GM21576 (cell line): ENCODE measurements at regions not wholly inside any gene's neighbourhood (a gene's known extent, or its start where the extent isn't known, plus 50 kb on each side); places are given as distances from the start of the nearest gene placed in this dataset.
A peak's percentile ranks its signal among the peaks of the same experiment; 100 is the strongest.

Source experiments
- ATAC-seq: cut with Tn5 transposase; IDR thresholded peaks from one replicate; pipeline ENCODE4 v1.9.1; 2021; ENCODE audit warnings: mild to moderate bottlenecking, moderate library complexity; ENCODE audit not compliant: unreplicated experiment

DNA sequence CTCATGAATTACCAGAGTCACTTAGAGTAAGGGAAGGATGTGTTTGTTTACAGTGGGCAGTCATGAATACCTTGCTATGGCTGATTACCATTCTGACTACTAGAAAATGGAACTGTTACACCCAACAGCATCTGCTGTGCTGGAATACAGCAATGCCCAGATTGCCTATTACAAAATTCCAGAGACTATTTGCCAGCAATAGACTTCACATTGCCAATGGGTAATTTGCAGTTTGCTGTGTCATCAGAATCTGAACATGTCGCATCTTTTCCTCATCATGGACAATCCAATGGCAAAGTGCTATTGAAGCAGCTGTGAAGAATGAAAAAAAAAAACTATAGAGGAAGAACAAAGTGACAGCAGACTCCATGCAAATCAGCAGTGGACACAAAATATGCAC is 356.6 kb downstream of the CXXC4 start:
- no peak for ATAC-seq

DNA sequence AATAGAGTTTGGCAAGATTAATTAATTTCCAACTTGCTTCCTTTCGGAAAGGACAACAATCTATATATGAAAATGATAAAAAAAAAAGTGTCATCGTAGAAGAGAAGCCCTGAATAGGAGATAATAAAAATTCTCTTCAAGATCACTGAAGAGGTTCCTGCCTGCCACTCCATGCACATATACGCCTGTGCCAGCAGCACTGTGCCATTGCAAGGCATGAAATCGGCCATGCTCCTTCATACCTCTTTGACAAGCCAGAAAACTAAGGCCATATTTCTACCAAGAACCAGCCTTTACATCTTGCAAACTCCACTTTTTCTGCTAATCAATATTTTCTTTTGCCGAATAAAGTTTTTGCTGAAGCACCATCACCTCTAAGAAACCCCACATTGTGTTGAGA is 365.5 kb downstream of the CXXC4 start:
- ATAC-seq, result no peak

DNA sequence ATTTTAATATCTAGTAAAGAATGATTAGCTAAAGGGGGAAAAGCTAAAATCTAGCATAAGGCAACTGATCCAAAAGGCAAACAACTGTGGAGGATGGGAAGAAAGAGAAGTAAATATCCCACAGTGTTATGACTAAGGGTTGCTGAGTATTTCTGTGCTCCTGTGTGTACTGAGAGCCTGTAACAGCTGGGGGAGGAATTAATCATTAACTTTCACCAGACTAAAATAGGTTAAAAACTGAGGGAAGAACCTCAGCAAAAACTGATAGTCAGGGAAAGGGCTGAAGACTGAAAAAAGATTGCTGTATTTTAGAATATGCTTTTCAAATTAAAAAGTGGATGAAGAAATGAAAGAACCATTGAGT is 365.9 kb downstream of the CXXC4 start:
- no peak for ATAC-seq

DNA sequence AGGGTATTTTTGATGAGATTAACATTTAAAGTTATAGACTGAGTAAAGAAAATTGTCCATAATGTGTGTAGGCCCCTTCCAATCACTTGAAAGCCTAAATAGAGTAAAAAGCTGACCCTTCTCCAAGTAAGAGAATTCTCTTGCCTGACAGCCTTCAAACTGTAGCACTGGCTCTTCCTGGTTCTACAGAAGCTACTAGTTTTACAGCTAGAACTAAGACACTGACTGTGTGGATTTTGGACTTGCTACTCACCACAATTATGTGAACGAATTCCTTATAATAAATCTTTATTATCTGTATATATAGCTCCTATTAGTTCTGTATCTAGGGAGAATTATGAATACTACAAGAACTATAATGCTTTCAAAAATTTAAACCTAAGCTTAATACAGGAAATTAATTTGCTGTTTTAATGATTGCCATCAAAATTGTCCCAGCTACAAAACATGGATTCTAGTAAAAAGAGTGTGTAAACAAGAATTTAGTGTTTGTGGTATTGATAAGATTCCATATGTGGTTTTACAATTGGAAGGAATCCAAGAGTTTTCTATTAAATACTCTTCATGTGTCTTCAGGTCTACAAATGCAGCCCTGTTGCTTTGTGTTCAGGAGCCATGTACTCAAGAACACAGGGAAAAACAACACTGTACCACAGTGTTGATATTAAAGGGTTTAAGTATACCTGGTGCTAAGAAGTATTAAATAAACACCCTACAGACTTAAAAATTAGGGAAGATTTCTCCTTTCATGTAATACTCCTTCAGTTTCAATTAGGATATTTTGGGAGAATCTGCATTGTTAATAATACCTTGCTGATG is 366.5 kb downstream of the CXXC4 start:
- ATAC-seq, result no peak

DNA sequence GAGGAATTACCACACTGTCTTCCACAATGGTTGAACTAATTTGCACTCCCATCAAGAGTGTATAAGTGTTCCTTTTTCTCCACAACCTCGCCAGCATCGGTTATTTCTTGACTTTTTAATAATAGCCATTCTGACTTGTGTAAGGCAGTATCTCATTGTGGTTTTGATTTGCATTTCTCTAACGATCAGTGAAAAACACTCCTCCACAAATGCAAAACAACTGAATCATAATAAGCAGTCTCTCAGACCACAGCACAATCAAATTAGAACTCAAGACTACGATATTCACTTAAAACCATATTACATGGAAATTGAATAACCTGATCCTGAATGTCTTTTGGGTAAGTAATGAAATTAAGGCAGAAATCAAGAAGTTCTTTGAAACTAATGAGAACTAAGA is 371.7 kb downstream of the CXXC4 start:
- ATAC-seq, result no peak

DNA sequence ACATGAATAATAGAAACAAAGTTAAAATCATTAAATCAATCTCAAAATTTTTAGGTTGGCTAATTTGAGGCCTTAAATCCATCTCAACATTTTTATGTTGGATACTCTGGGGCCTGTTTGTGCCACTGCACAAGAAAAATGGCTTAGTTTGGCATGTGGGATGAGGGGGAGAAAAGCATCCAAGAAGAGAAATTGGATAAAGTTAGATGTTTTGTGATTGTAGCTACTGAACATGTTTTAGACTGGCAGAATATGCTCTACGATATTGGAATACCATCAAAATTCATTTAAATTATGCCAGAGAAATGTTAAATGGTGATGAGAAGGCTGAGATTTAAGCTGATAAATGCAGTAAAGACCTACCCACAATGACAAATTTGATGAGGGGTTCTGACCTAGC is 376.9 kb downstream of the CXXC4 start:
- ATAC-seq, result no peak

DNA sequence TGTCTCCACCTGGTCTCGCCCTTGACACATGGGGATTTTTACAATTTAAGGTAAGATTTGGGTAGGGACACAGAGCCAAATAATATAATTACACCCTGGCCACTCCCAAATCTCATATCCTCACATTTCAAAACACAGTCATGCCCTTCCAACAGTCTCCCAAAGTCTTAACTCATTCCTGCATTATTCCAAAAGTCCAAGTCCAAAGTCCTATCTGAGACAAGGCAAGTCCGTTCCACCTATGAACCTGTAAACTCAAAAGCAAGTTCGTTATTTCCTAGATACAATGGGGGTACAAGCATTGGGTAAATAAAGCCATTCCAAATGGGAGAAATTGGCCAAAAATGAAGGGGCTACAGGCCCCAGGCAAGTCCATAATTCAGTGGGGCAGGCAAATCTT is 380.8 kb downstream of the CXXC4 start:
- ATAC-seq, result no peak

DNA sequence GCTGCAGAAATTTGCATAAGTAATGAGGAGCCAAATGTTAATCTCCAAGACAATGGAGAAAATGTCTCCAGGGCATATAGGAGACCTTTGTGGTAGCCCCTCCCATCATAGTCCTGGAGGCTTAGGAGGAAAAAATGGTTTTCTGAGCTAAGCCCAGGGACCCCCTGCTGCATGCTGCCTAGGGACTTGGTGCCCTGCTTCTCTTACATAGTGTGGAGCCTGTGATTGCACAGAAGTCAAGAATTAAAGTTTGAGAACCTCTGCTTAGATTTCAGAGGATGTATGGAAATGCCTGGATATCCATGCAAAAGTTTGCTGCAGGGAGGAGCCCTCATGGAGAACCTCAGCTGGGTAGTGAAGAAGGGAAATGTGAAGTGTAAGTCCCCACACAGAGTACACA is 379.4 kb upstream of the TACR3 start:
- ATAC-seq, result no peak

DNA sequence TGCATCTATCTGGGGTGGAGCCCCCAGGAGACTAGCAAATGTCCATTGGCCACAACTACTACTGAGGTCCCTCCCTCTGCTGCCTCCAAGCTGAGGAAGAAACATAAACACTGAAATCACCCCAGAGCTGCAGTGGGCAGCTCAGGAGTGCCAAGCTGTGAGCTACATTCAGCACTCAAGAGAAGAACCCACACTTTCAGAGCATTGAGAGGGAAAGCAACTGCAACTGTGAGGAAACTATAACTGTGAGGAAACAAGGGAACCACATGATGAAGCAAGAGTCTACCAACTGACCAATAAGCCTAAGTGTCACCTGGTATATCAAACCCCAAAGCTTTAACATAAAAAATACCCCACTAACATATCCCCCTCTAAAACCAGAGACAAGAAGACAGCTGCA is 373.5 kb upstream of the TACR3 start:
- ATAC-seq, result no peak

DNA sequence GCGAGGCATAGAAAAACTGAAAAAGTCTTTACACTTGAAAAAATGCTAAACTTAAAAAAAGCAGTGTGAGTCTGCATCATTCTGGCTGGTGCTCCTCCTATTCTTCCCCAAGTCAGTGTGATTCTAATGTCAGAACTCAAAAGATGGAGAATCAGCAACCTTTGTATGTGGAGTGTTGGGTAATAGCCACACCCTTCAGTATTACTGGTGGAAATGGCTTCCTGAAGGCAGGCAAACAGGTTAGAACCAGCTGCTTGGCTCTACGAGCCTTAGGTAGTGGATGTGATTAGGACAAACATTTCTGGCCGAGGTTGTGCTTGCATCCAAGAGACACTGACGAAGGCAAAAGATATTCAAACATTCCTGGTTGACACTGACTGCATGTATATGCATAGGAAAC is 353.4 kb upstream of the TACR3 start:
- no peak for ATAC-seq

DNA sequence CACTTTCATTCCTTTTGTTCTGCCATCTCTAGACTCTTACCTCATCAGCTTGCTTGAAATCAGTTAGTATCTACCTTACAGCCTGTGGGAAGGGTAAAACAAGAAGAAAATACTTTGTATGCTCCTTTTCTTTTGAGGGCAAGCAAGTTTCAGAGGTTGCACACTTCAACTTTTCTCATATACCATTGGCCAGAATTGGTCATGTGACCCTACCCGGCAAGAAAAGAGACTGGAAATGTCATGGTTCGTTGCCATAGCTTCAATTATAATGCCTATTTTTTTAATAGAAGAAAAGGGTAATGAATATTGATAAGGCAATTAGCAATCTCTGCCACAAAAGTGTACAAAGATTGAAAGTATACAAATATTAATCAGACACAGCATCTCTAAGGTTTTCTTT is 346.7 kb upstream of the TACR3 start:
- no peak for ATAC-seq

DNA sequence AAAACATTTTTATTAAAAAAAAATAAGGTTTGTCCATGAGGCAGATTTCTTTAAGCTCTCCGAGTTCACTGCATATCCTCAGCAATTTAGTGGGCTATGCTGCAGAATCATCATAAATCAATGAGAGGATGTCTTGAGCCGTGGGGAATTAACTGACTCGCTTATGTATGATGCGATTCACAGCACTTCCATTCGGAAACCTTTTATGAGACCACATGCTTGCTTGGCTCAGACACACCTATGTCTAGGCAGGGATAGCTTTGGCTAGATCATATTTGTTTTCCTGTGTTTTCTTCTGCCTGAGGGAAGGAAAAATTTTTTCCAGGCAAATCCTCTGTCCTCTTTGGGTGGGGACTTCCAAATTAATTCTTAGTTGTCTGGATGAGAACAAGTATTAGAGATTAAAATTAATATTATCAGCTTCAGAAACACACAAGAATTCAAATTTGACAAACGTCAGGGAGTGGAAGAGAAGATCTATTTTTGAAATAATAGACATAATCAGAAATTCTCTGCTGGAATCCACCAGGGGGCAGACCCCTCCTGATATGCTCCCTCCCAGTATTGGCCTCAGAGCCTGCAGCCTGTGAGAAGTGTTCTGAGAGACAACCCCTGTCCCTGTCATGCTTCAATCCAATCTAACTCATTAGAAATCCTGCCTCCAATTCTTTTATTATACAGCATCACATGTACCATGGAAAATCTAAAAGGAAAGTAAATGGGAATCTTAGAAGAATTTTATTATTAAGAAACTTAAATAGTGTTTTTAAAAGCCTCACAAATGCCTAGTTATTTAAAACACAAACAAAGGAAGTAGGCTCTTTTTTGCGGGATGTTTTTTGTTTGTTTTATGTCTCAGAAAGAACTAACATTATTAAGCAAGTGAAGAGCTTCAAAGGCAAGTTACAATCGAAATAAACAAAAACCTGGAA is 345.1 kb upstream of the TACR3 start:
- peak; percentile 86 for ATAC-seq

DNA sequence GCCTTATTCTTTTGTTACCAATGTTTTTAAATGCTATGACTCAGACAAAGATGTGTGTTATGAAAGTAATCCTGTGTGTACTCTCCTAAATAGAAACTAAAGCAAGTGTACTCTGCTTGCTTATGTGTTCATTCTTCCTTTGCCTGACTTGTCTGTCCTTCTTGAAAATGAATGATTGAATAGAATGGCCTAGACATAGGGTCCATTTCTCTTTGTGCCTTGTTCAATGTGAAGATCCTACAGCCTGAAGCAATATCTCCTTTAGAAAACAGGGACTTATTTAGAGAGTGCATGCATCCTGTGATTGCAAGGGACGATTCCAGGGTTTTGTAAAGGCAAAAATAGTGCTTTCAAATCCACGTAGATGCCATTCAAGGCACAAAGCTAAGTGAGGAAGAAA is 343.6 kb upstream of the TACR3 start:
- ATAC-seq, result no peak

DNA sequence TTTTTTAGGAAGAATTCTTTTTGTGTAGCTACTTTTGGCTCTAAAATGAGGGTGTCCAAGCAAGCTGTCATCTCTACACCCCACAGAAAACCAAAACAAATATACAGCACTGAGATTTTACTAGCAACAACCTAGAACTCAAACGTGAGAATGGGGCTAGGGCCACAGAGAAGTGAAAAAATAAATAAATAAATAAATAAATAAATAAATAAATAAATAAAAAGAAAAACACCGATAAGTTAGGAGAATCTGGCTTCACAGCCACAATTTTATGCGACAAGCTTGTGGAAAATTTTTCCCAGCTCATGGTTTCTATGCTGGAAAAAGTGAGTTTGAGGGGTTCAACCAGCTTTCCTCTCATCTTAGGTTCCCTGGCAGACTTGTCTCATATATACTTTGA is 324.6 kb upstream of the TACR3 start:
- no peak for ATAC-seq

DNA sequence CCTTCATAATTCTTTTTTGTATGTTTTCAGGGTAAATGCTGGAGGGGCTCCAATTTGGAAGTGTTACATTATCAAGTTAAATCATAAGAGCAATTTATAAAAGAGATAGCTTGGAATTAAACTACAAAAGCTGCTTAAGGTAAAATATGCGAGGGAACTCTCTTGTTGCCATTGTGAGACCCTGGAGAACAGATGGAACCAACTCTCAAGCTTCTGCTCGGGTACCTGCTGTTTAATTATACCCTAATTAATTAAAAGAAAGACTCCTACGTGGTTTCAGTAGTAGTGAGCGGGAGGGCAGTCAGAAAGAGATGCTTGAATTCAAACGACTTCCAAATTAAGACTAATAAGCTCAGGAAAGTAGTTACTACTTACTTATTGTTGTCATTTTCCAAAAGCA is 313.1 kb upstream of the TACR3 start:
- no peak for ATAC-seq

DNA sequence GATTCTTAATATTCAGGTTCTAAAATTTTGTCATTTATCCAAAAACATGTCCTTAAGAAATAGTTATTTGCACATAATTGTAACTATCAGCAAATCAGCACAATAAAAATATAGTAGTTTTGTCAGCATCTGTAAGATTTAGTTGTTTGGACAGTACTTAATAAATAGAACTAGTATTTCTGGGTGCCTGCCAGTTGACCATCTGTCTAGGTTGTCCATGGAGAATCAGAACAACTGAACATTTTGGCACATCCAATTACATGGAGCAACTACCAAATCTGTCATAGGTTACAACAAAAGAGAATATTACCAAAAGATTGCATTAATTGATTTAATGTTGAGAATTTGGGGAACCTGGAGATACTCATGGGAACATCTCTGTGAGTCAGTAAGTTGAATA is 305.5 kb upstream of the TACR3 start:
- no peak for ATAC-seq

DNA sequence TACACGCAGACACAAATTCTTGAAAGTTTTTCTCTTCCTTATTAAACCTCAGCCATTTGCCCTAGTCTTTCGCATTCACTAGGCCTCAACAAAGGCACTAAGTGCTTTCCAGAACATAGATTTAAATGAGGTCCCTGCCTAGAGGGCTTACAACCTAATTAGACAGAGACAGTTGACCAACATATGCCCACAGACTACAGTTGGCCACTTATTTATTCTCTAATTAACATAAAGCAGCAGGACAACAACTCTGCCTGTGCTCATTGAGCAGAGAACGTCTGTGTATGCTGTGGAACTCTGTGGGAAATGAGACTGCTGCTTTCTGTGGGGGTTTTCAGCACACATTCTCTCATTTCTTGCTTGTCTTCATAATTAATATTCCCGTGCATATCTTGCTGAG is 303.0 kb upstream of the TACR3 start:
- ATAC-seq, result no peak

DNA sequence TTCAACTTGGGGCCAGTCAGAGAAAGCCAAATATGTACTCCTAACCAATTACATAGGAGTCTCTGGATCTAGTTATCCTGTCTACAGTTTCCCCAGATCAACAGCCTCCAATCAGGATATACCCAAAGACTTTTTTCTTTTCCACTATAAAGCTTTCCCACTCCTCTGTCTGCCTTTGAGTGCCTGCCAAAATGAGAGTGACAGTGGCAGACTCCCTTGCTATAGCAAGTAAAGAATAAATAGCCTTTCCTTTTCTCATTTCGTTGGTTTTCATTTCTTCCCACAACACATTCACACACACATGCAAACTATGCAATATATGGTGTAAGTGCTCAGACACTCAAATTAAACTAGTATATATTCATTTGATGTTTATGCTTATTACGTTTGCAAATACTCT is 302.4 kb upstream of the TACR3 start:
- no peak for ATAC-seq

DNA sequence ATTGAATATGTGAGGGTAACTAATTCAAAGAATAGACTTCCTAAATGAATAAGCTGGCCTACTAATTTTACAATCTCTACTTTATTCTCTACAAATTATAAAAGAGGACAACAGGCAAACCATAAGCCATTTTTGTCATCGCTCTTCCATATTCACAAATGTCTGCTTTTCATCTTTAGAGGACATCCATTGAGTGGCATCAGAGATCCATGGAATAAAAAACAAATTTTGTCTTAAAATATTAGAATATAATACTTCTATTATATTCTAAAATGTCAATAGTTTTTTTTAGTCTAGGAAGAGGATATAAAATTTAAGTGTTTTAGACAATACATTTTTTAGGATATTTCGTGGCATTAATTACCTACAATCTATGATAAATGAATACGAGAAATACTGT is 300.9 kb upstream of the TACR3 start:
- ATAC-seq, result no peak

DNA sequence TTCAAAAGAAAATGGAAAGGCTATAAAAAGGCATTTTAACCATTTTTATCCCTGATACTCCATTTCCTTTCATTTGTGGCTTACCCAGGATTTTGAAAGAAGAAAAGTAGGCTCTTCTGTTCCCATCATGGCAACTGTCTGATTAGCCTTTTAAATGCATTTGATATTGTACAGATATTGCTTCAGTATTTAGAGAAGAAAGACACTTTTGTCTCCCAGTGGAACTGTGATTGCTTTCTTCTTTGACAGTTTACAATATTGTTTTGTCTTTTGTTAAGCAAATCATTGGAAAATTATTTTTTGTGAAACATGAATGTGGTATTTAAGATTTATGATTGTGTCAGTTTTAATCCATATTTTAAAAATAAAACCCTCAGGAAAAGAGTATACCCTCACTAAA is 297.4 kb upstream of the TACR3 start:
- no peak for ATAC-seq

DNA sequence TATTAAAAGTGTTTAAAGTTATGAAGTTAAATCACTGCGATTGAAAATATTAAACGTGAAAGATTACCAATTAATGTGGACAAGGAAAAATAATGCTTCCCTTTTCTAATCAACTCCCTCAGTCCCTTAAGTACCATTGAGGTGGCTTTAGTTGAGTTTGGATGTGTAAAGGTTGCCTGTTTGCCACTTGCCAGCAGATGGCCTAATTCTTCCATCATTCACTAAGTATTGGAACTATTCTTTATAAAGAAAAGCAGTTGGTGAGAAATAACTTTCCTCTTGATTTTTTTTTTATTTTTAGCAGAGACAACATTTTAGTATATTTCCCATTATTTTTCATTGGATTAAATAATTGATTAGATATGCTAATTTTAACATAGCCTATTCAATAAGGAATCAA is 295.9 kb upstream of the TACR3 start:
- ATAC-seq, result no peak

DNA sequence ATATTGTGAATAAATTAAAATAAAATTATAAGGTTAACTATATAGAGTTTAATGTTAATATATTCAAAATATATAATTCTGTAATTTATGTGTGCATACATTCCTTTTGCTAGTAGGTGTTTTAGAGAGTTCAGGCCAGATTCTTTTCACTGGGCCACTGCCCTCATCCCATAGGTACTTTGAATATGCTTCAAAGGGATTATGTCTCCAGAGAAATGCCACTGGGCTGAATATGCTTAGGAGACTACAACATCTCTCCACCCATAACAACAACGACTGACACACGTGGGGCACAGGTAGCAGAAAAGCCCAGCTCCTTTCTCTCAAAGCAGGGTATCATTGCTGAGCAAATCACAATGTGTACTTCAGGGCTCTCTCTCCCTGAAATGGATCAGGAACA is 290.9 kb upstream of the TACR3 start:
- no peak for ATAC-seq
